Left renal cortex interstitium (tissue), 4 donors: ENCODE measurements at regions not wholly inside any gene's neighbourhood (a gene's known extent, or its start where the extent isn't known, plus 50 kb on each side); places are given as distances from the start of the nearest gene placed in this dataset.
A peak's percentile ranks its signal among the peaks of the same experiment; 100 is the strongest.
"Not testable (repeated sequence)": the region's sequence is repeated elsewhere in the genome, so short reads cannot be mapped to it uniquely, and the experiment has no call there.

ENCODE experiments used
- DNase-seq, 4 donors: peaks; one replicate each; pipeline ENCODE4 v3.0.0-alpha.2; 2013; ENCODE audit warnings: low read depth in 4 of 4, low spot score in 2 of 4, missing footprints in 1 of 4

GRCh38 chr9:78654324-78654723, 357.4 kb downstream of the PSAT1 start:
- no peak for DNase-seq

- DNase-seq: no peak
These were observed 366.4 kb downstream of the PSAT1 start for GRCh38 chr9:78663369-78663768.

GRCh38 chr9:78664370-78664769, 367.4 kb downstream of the PSAT1 start:
- no peak for DNase-seq

GRCh38 chr9:78666818-78667414, 370.0 kb downstream of the PSAT1 start:
- DNase-seq: no peak

GRCh38 chr9:78668148-78668832, 371.4 kb downstream of the PSAT1 start:
- DNase-seq: no peak

- DNase-seq: no peak
These were observed 372.7 kb downstream of the PSAT1 start for GRCh38 chr9:78669591-78669990.

GRCh38 chr9:78671785-78672184, 374.9 kb downstream of the PSAT1 start:
- DNase-seq: no peak

- no peak for DNase-seq
These were observed 377.9 kb downstream of the PSAT1 start for GRCh38 chr9:78674874-78675273.

GRCh38 chr9:78676009-78676408, 379.1 kb downstream of the PSAT1 start:
- DNase-seq: no peak

GRCh38 chr9:78676623-78677022, 379.7 kb downstream of the PSAT1 start:
- DNase-seq: no peak

GRCh38 chr9:78677326-78677725, 380.4 kb downstream of the PSAT1 start:
- no peak for DNase-seq

- DNase-seq: no peak
These were observed 382.0 kb downstream of the PSAT1 start for GRCh38 chr9:78678877-78679276.

GRCh38 chr9:78680196-78680595, 383.3 kb downstream of the PSAT1 start:
- peak in 1 of 4 donors; percentile 15 for DNase-seq

GRCh38 chr9:78682216-78682615, 385.3 kb downstream of the PSAT1 start:
- peak; percentile 13 to 51 (median 32) for DNase-seq

GRCh38 chr9:78685471-78685870, 388.5 kb downstream of the PSAT1 start:
- DNase-seq: no peak

- no peak for DNase-seq
These were observed 391.9 kb downstream of the PSAT1 start for GRCh38 chr9:78688796-78689195.

GRCh38 chr9:78691542-78691941, 394.6 kb downstream of the PSAT1 start:
- no peak for DNase-seq

- DNase-seq: no peak
These were observed 395.9 kb downstream of the PSAT1 start for GRCh38 chr9:78692871-78693270.

- DNase-seq: no peak
These were observed 398.0 kb downstream of the PSAT1 start for GRCh38 chr9:78694974-78695373.

- DNase-seq: peak in 2 of 4 donors; percentile 13 to 21
These were observed 398.6 kb downstream of the PSAT1 start for GRCh38 chr9:78695519-78695918.

- DNase-seq: no peak
These were observed 400.7 kb downstream of the PSAT1 start for GRCh38 chr9:78697618-78698017.

- DNase-seq: no peak
These were observed 401.4 kb downstream of the PSAT1 start for GRCh38 chr9:78698371-78698770.

- DNase-seq: not testable (repeated sequence)
These were observed 402.3 kb downstream of the PSAT1 start for GRCh38 chr9:78699217-78699616.
